ENCODE measurements at regions not wholly inside any gene's neighbourhood (a gene's known extent, or its start where the extent isn't known, plus 50 kb on each side); places are given as distances from the start of the nearest gene placed in this dataset.
A peak's percentile ranks its signal among the peaks of the same experiment; 100 is the strongest.

- Histone ChIP-seq H3K27me3 (ENCODE audit: control insufficient read depth, insufficient read depth, low read length) (no peaks in the 10 kb centered on the region), H3K4me3 (ENCODE audit: low read depth, low read length) (no peak overlapping the region), H3K36me3 (ENCODE audit: control insufficient read depth, insufficient read depth, low read length) (no peaks in the 10 kb centered on the region)
- DNase-seq (ENCODE audit: low read depth) (peak; percentile 86), FAIRE-seq (no peak)
- no peak for TF ChIP-seq CTCF (IDR thresholded peaks at IDR 0.05; ENCODE audit: insufficient read depth, low read length, severe bottlenecking)
Measured at GRCh38 chr11:109914038-109914437, 179.2 kb upstream of the ZC3H12C start.

- H3K27me3 ChIP-seq (ENCODE audit: control insufficient read depth, insufficient read depth, low read length) = no peaks in the 10 kb centered on the region
- peak; percentile 81 for DNase-seq (ENCODE audit: low read depth)
- no peak for TF ChIP-seq CTCF (IDR thresholded peaks at IDR 0.05; ENCODE audit: insufficient read depth, low read length, severe bottlenecking)
- FAIRE-seq = no peak
- no peak overlapping the region for H3K4me3 ChIP-seq (ENCODE audit: low read depth, low read length)
- H3K36me3 ChIP-seq (ENCODE audit: control insufficient read depth, insufficient read depth, low read length) = no peaks in the 10 kb centered on the region
Measured at GRCh38 chr11:109914809-109915653, 178.2 kb upstream of the ZC3H12C start.

GRCh38 chr11:109926941-109927340 is 166.3 kb upstream of the ZC3H12C start:
- no peaks in the 10 kb centered on the region for H3K27me3 ChIP-seq (ENCODE audit: control insufficient read depth, insufficient read depth, low read length)
- FAIRE-seq = no peak
- TF ChIP-seq CTCF (IDR thresholded peaks at IDR 0.05; ENCODE audit: insufficient read depth, low read length, severe bottlenecking) = no peak
- H3K4me3 ChIP-seq (ENCODE audit: low read depth, low read length) = no peak overlapping the region
- H3K36me3 ChIP-seq (ENCODE audit: control insufficient read depth, insufficient read depth, low read length) = no peaks in the 10 kb centered on the region
- no peak for DNase-seq (ENCODE audit: low read depth)

- H3K4me3 ChIP-seq (ENCODE audit: low read depth, low read length) = no peak overlapping the region
- no peaks in the 10 kb centered on the region for H3K36me3 ChIP-seq (ENCODE audit: control insufficient read depth, insufficient read depth, low read length)
- TF ChIP-seq CTCF (IDR thresholded peaks at IDR 0.05; ENCODE audit: insufficient read depth, low read length, severe bottlenecking) = no peak
- H3K27me3 ChIP-seq (ENCODE audit: control insufficient read depth, insufficient read depth, low read length) = no peaks in the 10 kb centered on the region
- FAIRE-seq (no peak), DNase-seq (ENCODE audit: low read depth) (no peak)
Measured at GRCh38 chr11:109929308-109929707, 163.9 kb upstream of the ZC3H12C start.

- no peaks in the 10 kb centered on the region for H3K36me3 ChIP-seq (ENCODE audit: control insufficient read depth, insufficient read depth, low read length)
- DNase-seq (ENCODE audit: low read depth) = no peak
- FAIRE-seq = no peak
- H3K4me3 ChIP-seq (ENCODE audit: low read depth, low read length) = no peak overlapping the region
- TF ChIP-seq CTCF (IDR thresholded peaks at IDR 0.05; ENCODE audit: insufficient read depth, low read length, severe bottlenecking) = no peak
- no peaks in the 10 kb centered on the region for H3K27me3 ChIP-seq (ENCODE audit: control insufficient read depth, insufficient read depth, low read length)
Measured at GRCh38 chr11:109933126-109933525, 160.1 kb upstream of the ZC3H12C start.

- Histone ChIP-seq H3K4me3 (ENCODE audit: low read depth, low read length) (no peak overlapping the region), H3K36me3 (ENCODE audit: control insufficient read depth, insufficient read depth, low read length) (no peaks in the 10 kb centered on the region), H3K27me3 (ENCODE audit: control insufficient read depth, insufficient read depth, low read length) (no peaks in the 10 kb centered on the region)
- FAIRE-seq = no peak
- no peak for TF ChIP-seq CTCF (IDR thresholded peaks at IDR 0.05; ENCODE audit: insufficient read depth, low read length, severe bottlenecking)
- no peak for DNase-seq (ENCODE audit: low read depth)
Measured at GRCh38 chr11:109934151-109934550, 159.0 kb upstream of the ZC3H12C start.
